ENCODE measurements at regions not wholly inside any gene's neighbourhood (a gene's known extent, or its start where the extent isn't known, plus 50 kb on each side); places are given as distances from the start of the nearest gene placed in this dataset.

DNA sequence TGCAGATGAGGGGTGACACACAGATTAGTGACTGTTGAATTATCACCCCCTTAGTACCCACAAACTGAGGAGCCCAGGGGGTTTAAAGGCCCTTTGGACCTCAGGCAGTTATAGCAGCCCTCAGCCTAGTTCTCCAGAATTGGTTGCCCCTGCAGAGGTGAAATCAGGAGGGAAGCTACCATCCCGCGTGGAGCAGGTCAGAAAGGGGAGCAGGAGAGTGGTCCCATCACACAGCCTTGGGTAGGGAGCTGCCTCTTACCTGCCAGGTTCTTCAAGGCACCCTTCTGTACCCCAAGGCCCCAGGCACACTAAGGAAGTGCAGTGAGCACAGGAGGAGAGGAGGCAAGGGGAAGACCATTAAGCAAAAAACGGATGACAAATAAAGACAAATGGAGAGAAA lies 121.2 kb upstream of the TNR start:
- DNase-seq, result no peak

DNA sequence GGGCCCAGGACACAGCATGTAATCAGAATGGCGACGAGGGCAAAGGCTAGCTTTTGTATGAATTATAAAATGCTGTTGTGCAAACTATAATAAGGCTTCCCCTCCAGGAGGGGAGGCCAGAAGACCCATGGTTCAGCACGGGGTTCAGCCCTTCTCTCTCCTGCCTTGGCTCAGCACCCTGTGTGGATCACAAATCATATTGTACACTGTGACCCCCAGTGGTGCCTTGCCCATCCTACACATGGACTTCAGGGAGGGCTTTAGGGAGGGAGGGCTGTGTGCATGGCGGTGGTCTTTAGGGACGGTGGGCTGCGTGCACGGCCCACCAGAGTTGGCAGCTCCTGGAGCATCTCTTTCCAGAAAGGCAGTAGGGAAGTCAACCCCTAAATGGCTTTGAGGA lies 120.8 kb upstream of the TNR start:
- DNase-seq, result no peak

- no peak for DNase-seq
Observed at GRCh38 chr1:175863299-175864050, 120.1 kb upstream of the TNR start.

- no peak for DNase-seq
Observed at GRCh38 chr1:175862408-175862807, 119.0 kb upstream of the TNR start.

DNA sequence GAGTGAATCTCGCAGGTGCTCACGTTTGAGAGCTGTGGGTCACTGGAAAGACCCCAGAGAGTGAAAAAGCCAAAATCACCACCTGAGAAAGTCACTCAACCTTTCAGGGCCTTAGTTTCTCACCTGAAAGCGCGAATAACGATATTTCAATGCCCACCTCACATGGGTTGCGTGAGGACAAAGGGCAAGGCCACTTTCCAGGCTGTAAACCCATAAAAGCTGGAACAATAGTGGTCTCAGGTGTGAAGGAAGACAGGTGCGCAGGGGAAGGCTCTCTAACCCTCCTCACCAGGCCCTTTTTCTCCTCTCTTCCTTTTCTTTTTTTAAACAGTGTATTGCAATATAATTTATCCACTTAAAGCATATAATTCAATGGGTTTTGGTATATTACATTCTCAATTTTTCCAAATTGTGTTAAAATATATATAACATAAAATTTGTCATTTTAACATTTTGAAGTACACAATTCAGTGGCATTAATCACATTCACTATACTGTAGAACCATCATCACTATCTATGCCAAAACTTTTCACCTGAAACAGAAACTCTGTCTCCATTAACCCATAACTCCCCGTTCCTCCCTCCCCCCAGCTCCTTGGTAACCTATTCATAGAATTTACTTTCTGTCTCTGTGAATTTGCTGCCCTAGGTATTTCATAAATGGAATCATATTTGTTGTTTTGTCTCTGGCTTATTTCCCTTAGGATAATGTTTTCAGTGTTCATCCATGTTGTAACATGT lies 118.4 kb upstream of the TNR start:
- DNase-seq, result no peak

GRCh38 chr1:175857756-175858155 lies 114.4 kb upstream of the TNR start:
- DNase-seq, result no peak

- no peak for DNase-seq
Observed at GRCh38 chr1:175853681-175854080, 110.3 kb upstream of the TNR start.

DNA sequence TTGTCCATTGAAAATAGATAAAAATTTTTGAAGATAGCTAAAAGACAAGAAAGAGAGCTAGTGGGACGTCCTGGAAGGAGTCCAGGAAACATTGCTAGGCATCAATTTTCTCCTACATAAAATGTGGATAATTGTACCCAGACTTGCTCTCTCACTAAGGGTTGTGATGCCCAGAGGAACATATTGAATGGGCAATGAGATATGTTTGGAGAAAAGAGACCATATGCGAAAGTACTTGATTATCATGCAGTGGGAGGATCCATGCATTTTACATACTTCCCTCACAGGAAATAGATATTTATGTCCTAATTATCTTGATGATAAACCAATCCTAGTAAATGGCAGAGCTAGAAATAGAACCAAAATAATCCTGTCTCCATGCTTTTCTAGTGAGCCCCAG lies 108.4 kb upstream of the TNR start:
- no peak for DNase-seq

DNA sequence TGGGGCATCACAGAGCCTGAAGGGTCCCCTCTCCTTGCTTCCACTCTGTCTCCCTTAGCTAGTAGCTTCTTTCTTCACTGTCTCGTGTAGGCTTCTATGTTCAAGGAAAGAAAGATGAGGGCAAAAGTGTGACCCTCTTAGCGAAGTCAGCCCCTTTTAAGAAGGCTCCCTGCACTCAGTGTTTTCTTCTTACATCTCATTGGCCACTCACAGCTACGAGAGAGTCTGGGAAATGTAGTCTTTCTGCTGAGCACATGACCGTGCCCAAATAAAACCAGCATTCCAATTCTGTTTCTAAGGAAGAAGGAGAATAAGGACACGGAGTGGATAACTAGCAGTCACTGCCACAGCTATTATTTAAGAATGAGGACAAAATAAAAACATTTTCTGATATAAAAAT lies 104.9 kb upstream of the TNR start:
- DNase-seq, result no peak

DNA sequence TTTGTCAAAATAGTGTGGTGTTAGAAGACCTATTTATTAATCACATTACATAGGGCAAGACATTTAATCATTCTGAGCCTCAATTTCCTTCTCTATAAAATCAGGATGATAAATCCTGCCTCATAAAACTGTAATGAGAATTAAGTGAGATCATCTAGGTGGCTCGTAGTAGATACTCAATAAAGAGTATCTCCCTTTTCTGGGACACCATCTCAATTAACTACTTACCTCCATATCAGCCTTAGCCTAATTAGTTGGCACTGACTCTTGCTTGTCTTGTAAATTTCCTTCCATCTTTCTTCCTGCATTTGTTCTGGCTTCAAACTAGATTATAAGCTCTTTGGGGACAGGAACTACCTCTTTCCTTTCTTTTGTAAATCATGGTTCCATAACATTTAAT lies 102.6 kb upstream of the TNR start:
- no peak for DNase-seq

DNA sequence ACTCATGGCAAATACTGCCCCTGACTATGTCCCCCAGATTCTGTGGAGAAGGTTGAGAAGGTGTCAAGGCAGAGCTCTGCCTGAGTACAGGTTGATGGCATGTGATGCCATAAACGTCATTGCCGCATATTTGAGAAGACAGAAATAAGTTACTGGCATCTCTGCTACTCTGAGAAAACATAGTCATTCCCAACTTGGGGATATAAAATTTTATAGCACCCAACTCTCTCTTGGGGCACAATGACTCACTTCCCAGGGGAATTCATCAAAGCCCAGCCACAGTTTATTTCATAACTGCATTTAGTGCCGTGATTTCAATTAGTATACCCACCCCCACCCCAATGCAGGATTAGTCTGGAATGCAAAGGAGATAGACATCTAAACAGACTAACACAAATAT lies 101.9 kb upstream of the TNR start:
- no peak for DNase-seq

DNA sequence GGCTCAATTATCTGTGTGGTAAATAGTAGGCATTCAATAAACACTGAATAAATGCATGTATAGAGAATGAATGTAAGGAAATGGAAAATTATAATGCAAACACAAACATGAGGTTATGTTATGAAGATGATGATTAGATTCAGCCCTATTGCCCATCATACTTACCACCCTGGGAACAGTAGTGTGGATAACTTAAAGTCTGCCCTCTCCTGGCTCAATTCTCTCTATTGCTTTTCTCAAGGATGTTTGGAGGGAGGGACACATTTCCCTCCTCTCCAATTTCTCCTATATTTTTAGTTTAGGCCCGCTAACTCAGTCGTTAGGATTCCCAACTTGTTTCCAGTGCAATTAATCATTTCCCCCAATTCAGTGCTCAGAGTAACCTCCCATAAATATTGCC lies 101.5 kb upstream of the TNR start:
- no peak for DNase-seq

DNA sequence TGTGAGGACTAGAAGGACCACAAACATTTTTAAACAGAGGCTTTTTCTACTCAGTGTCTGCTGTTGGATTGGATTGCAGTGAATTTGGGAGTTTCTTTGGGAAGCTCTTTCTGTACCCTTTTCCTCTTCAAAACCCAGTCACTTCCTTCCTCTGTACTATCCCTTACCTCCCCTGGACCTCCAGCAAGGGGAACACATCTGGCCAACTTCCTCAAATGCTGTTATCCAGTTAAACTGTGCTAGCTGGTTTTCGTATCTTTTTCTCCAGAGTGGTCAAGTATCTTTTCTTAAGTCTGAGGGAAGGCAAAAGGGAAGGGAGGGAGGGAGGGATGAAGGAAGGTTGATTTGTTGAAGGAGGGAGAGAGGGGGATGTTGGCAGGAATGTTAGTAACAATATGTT lies 99.2 kb upstream of the TNR start:
- peak; percentile 58 for DNase-seq

- no peak for DNase-seq
Observed at GRCh38 chr1:175841738-175842187, 98.4 kb upstream of the TNR start.

GRCh38 chr1:175840787-175841186 lies 97.4 kb upstream of the TNR start:
- DNase-seq, result peak; percentile 30

DNA sequence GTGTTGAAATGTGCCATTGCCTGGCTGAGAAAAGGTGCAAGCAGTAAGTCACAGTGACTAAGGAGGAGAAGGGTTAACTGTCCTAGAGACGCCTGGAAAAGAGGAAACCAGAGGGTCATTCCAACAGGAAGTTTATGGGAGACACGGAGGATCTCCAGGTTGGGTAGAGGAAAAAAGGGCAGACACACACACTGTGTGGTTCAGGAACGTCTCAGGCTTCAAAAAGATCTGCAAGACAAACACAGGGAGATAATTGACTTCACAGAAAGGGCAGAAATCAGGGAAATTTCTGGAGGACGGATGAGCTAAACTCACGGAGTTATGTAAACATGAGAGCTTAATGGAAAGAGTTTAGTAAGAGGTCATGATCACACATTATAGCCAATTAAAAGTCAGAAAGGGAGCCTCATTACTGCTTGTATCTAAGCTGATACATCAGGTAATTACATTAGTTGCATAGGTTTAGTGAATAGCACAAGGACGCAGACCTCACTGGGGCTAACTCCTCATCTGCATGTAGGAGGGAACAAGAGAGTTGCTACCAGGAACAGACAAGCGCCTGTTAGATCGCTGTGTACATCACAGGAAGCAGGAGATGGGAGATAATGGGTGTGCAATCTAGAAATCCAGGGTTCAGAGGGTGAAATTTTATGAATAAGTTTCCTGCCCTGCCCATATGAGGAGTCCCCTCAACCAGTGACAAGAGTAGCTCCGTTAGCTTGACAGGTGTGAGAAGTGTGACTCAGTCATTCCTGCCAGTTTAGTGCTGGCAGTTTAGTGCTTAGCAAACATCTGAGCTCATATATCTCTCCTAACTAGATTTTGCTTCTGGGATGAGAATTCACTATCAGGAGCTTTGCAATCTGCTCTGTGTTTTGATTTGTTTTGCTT lies 96.6 kb upstream of the TNR start:
- peak; percentile 56 for DNase-seq

- DNase-seq, result no peak
Observed at GRCh38 chr1:175834597-175834996, 91.2 kb upstream of the TNR start.

DNA sequence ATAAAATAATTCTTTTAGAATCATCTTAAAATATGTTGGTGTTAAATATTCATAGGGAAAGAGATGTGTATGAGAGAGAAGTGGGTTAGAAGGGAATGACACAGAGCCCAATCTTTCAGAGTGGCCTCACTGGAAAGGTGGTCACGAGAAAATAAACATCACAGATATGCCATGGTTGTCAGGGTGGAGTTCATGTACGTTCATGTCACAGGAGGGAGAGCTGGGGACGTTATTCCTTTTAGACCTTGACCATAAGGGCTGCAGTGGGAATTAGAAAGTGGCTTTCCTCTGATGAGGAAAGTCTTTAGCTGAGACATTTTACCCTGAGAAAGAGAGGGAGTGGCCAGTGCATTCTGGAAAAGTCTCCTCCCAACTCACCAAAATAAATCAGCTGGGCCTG lies 90.6 kb upstream of the TNR start:
- no peak for DNase-seq

DNA sequence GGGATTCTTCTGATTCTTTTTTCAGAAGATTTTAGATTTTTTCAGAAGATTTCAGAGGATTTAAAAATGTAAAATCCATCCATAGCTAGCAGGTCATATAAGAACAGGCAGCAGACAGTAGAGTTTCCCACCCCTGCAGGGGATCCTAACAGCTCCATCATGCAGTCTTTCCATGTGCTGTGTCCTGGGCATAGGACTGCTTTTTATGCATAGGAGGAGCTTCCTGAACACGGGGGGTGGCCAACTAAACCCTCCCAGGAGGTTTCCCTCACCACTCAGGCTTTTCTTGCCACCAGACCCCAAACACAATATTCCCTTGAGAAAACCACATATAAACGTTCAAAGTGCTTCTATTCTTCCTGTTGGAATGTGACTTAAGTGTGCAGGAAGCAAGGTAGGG lies 90.1 kb upstream of the TNR start:
- DNase-seq, result no peak

- peak; percentile 10 for DNase-seq
Observed at GRCh38 chr1:175830500-175830899, 87.1 kb upstream of the TNR start.

GRCh38 chr1:175829845-175830244 lies 86.5 kb upstream of the TNR start:
- no peak for DNase-seq

DNA sequence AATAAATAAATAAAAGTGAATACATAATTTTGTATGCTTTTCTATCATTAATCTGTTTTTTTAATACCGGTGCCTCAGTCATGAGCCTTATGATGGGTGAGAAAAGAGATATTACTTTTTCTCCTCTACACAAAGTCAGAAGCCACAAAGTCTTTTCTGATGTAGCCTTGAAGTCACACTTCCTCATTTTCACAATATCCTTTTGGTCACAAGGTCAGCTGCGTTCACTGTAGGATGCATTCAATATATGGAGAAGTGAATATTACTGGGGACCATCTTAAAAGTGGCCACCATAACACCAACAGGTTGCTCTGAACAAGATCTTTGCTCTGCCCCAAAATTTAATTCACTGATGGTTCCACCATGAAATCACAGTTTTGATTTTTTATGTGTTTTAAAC lies 83.3 kb upstream of the TNR start:
- peak; percentile 71 for DNase-seq

DNA sequence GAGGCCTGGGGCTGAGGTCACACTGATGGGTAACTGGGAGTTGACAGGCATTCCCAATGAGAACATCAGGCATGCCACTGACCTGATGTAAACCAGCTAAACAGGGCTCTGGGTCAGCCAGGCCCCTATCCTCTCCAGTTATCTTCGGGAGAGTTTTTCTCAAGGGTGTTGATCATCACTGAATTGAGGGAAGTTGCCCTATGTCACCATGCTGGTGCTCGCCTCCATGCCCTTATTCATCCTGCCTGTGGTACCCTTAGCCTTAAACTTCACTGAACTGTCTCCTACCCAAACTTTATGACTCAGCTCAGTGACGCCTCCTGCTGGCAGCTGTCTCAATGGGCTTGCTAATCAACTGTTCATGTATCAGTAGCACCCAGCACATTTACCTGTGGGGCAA lies 80.7 kb upstream of the TNR start:
- DNase-seq, result peak; percentile 54

- DNase-seq, result no peak
Observed at GRCh38 chr1:175823406-175823805, 80.0 kb upstream of the TNR start.
